ENCODE measurements at regions not wholly inside any gene's neighbourhood (a gene's known extent, or its start where the extent isn't known, plus 50 kb on each side); places are given as distances from the start of the nearest gene placed in this dataset.
A peak's percentile ranks its signal among the peaks of the same experiment; 100 is the strongest.

- no peak for DNase-seq (ENCODE audit: low read depth)
- H3K4me3 ChIP-seq (ENCODE audit: low read depth, low read length) = no peak overlapping the region
- TF ChIP-seq MAX (IDR thresholded peaks at IDR 0.05; ENCODE audit: low read depth, low read length) (no peak), MYC (IDR thresholded peaks at IDR 0.05; ENCODE audit: low read depth, low read length) (no peak), POLR2A (IDR thresholded peaks at IDR 0.05; ENCODE audit: extremely low read depth, insufficient read length) (no peak)
- TF ChIP-seq, protein P1, sequence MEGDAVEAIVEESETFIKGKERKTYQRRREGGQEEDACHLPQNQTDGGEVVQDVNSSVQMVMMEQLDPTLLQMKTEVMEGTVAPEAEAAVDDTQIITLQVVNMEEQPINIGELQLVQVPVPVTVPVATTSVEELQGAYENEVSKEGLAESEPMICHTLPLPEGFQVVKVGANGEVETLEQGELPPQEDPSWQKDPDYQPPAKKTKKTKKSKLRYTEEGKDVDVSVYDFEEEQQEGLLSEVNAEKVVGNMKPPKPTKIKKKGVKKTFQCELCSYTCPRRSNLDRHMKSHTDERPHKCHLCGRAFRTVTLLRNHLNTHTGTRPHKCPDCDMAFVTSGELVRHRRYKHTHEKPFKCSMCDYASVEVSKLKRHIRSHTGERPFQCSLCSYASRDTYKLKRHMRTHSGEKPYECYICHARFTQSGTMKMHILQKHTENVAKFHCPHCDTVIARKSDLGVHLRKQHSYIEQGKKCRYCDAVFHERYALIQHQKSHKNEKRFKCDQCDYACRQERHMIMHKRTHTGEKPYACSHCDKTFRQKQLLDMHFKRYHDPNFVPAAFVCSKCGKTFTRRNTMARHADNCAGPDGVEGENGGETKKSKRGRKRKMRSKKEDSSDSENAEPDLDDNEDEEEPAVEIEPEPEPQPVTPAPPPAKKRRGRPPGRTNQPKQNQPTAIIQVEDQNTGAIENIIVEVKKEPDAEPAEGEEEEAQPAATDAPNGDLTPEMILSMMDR (IDR thresholded peaks at IDR 0.05; ENCODE audit: low read depth, low read length) = no peak
These were observed 92.1 kb upstream of the IL12A start for GRCh38 chr3:159896543-159896942.

DNA sequence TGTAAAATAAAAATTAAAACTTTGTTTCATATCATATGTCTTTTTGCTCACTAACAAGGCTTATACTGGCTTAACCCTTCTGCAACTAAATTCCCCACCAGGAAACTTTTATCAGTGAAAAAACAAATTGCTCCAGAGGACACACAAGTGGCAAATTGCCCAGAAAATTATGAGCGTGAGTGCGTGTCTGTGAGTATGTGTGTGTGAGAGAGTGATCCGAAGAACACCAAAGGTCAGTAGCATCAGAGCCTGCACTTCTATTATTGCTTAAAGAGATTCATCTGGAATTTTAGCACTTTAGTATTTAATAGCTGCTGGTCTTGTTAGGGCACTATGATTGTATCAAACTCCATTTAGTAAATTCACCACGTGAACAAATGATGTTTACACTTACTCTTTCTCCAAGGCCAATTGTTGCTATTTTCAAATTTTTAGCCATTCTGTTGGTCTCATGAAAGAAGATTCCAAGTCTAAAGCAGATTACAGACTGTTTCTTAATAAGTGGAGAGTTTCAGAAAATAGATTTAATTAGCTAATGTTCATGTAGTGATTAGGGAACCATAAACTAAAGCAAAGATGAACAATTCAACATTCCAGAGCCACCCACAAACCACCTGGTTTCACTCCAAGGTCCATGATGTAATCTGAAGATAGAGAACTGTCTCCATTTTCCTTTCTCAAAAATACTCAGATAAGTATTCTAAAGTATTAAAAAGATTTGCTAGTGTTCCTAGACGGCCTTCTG, 91.1 kb upstream of the IL12A start:
- TF ChIP-seq MYC (IDR thresholded peaks at IDR 0.05; ENCODE audit: low read depth, low read length) (no peak), POLR2A (IDR thresholded peaks at IDR 0.05; ENCODE audit: extremely low read depth, insufficient read length) (no peak), MAX (IDR thresholded peaks at IDR 0.05; ENCODE audit: low read depth, low read length) (no peak)
- TF ChIP-seq, protein P1 (IDR thresholded peaks at IDR 0.05; ENCODE audit: low read depth, low read length) = no peak
- H3K4me3 ChIP-seq (ENCODE audit: low read depth, low read length) = no peak overlapping the region
- no peak for DNase-seq (ENCODE audit: low read depth)

DNA sequence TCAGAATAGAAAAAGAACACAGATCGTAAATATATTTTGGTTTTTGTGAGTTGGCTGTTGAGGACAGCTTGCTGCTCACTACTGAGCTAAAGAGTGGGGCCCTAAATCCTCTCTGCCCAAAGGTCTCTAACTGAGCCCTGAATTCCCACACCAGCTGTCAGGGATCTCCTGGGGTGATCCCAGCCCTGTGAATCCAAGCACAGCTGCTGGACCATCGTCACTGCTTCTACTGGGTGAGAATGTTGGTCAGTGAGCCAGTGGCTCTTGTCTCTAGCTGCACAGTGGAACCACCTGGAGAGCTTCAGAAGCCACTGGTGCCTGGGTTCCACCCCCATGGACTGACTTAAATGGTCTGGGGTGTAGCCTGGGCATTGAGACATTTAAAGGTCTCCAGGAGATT, 90.5 kb upstream of the IL12A start:
- H3K4me3 ChIP-seq (ENCODE audit: low read depth, low read length) = no peak overlapping the region
- TF ChIP-seq MAX (IDR thresholded peaks at IDR 0.05; ENCODE audit: low read depth, low read length) = no peak
- no peak for TF ChIP-seq MYC (IDR thresholded peaks at IDR 0.05; ENCODE audit: low read depth, low read length)
- TF ChIP-seq, protein P1 (IDR thresholded peaks at IDR 0.05; ENCODE audit: low read depth, low read length) = no peak
- TF ChIP-seq POLR2A (IDR thresholded peaks at IDR 0.05; ENCODE audit: extremely low read depth, insufficient read length) = no peak
- DNase-seq (ENCODE audit: low read depth) = no peak

GRCh38 chr3:159899166-159899565, 89.5 kb upstream of the IL12A start:
- no peak for TF ChIP-seq MYC (IDR thresholded peaks at IDR 0.05; ENCODE audit: low read depth, low read length)
- TF ChIP-seq POLR2A (IDR thresholded peaks at IDR 0.05; ENCODE audit: extremely low read depth, insufficient read length) = no peak
- TF ChIP-seq MAX (IDR thresholded peaks at IDR 0.05; ENCODE audit: low read depth, low read length) = no peak
- TF ChIP-seq, protein P1 (IDR thresholded peaks at IDR 0.05; ENCODE audit: low read depth, low read length) = no peak
- DNase-seq (ENCODE audit: low read depth) = peak; percentile 11
- no peak overlapping the region for H3K4me3 ChIP-seq (ENCODE audit: low read depth, low read length)

- H3K4me3 ChIP-seq (ENCODE audit: low read depth, low read length) = no peak overlapping the region
- TF ChIP-seq MYC (IDR thresholded peaks at IDR 0.05; ENCODE audit: low read depth, low read length) (no peak), MAX (IDR thresholded peaks at IDR 0.05; ENCODE audit: low read depth, low read length) (no peak), POLR2A (IDR thresholded peaks at IDR 0.05; ENCODE audit: extremely low read depth, insufficient read length) (no peak)
- TF ChIP-seq, protein P1 (IDR thresholded peaks at IDR 0.05; ENCODE audit: low read depth, low read length) = no peak
- DNase-seq (ENCODE audit: low read depth) = no peak
These were observed 85.9 kb upstream of the IL12A start for GRCh38 chr3:159902546-159903314.

Data from NB4 (cell line).